NCI-H128 (cell line): ENCODE measurements at regions not wholly inside any gene's neighbourhood (a gene's known extent, or its start where the extent isn't known, plus 50 kb on each side); places are given as distances from the start of the nearest gene placed in this dataset.

ENCODE experiments used
- DNase-seq: peaks from one replicate; lab custom pipeline; 2025; ENCODE audit not compliant: unreplicated experiment; lab: John Stamatoyannopoulos, UW

GRCh38 chr4:11514779-11515419 is 86.2 kb upstream of the HS3ST1 start:
- DNase-seq = no peak

DNA sequence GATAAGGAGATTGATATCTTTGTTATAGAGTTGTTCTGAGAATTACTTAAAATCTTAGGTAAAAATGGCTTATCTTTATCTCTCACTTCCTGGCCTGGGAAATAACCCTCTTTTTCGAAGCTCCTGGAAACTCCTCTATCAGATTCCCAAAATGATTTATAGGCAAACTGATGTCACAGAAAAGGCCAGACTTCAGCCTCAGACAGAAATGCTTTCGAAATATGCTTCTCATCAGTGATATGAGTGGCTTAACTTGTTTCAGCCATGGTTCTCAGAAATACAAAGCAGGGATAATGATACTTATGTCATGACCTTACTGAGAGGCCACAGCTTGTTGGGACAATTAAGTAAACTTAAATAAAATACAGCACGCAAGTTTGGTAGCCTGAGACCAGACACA is 85.3 kb upstream of the HS3ST1 start:
- no peak for DNase-seq

DNA sequence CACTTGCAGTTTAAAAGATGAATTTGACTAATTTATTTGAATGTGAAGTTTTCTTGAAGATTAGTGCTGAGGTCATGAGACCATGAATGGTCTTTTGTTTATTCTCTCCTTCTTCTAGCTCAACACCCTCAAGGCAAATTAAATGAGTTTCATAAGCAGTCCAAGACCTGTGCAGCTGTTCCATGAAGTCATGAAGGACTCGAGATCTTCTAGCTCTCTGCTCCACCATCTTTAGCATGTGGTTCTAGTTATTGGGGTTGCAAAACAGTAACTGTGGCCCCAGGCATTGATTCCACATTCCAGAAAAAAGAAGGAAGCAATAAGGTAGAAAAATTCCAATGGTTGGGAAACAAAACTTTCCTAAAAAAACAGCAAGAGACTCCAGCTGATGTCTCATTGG is 84.2 kb upstream of the HS3ST1 start:
- no peak for DNase-seq

GRCh38 chr4:11511321-11511720 is 82.6 kb upstream of the HS3ST1 start:
- no peak for DNase-seq

GRCh38 chr4:11507920-11508319 is 79.2 kb upstream of the HS3ST1 start:
- no peak for DNase-seq

DNA sequence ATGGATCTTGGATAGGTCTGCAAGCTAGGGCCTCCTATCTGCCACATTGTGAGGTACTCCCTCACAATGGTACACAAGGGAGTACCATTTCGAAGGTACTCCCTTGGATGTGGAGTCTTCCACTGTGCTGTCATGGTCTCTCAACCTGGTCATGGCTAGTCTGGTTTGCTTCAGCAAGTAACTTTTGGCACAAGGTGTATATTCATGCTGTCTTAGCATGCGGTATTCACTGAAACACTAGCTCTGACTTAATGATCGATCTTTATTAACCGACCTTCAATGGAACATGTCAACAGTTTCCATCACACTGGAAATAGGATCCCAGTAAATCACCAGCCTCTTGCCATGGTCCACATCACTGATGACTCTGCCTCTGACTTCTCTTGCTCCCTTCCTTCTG is 77.5 kb upstream of the HS3ST1 start:
- no peak for DNase-seq

- no peak for DNase-seq
These were observed 76.7 kb upstream of the HS3ST1 start for GRCh38 chr4:11505221-11505971.

- no peak for DNase-seq
These were observed 74.5 kb upstream of the HS3ST1 start for GRCh38 chr4:11503166-11503565.

GRCh38 chr4:11497972-11498371 is 69.3 kb upstream of the HS3ST1 start:
- no peak for DNase-seq

DNA sequence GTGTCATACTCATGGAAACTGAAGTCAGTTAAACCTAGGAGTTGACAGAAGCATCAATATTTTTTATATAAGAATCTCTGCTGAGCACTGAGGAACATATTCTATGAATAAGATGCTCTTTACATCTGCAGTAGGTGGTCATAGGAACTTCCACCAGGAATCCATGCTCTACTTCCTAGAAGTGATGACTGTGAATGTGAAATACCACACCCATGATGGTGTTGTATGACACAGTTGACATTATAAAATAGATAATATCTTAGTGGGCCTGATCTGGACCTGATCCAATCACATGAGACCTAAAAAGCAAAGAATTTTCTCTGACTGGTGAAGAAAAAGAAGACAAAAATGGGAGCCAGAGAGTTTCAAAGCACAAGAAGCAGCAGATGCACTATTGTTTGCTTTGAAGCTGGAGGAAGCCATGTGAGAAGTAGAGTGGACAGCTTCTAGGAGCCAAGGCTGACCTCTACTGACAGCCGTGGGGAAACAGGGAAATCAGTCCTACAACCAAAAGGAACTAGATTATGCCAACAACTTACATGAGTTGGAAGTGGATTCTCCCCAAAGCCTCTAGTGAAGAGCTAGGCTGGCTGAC is 68.6 kb upstream of the HS3ST1 start:
- no peak for DNase-seq

DNA sequence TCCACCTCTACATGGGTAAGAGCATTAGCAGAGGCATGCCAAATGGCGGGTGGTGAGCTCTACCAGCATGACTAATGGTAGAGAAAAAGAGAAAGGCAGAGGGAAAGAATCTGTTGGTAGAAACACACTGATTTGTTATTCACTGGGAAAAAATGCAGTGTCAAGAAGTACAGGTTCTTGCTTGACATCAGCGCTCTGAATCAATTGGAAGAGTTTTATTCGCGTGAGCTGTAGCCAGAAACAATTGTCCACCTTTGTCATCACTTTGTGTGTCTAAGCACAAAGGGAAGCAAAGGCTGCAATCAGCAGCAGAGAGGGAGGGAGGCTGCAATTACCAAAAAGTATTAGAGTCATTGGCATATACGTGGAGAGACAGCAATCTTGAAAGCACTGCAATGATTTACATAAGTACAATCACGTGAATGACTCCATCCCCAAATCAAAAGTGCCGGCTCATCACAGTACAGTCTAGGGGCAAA is 67.7 kb upstream of the HS3ST1 start:
- DNase-seq = no peak

GRCh38 chr4:11495818-11496217 is 67.1 kb upstream of the HS3ST1 start:
- no peak for DNase-seq

DNA sequence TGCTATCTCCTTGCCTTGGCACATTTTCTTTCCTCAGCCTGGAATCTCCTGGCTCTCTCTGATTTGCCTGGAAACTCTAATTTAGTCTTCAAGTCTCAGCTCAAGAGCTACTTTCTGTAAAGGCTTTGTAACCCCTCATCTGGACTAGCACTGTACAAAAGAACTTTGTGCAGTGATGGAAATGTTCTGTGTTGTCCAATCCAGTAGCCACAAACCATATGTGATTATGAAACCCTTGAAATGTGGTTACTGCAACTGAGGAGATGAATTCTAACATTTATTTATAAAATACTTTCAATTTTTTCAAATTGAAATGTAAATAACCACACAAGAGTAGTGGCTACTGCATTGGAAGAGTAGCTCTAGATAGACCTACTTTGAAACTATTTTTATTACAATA is 66.6 kb upstream of the HS3ST1 start:
- DNase-seq = no peak

GRCh38 chr4:11494232-11494631 is 65.5 kb upstream of the HS3ST1 start:
- DNase-seq = no peak

- no peak for DNase-seq
These were observed 60.9 kb upstream of the HS3ST1 start for GRCh38 chr4:11489453-11490083.

- DNase-seq = no peak
These were observed 60.2 kb upstream of the HS3ST1 start for GRCh38 chr4:11488657-11489452.

DNA sequence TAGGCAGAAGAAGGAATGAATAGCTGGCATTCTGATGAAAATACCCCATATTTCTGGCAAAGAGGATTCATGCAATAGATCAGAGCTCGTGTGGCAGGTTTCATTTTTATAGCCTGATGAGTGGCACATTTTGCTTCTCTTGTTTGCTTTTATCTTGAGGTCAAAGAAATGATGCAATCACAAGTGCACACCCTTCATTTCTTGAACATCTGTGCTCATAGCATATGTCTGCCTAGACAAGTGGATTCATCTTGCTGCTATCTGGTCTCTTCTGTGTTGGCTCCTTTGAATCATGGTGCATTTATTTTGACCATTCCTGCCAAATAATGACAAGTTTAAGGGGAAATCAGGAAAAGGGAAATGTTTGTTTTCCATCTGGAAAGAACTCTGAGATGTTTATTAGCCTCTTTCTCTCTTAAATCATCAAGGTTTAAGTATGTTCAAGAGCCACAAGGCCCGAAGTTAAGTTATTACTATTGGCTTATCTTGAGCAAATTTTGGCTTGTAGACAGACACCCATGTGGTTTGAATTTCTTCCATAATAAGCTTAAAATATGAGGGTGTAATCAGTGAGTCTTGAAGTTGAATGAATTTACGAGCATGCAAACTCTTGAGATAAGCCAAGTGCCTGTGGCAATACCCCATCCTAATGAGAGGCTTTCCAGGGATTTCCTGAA is 59.3 kb upstream of the HS3ST1 start:
- DNase-seq = no peak

DNA sequence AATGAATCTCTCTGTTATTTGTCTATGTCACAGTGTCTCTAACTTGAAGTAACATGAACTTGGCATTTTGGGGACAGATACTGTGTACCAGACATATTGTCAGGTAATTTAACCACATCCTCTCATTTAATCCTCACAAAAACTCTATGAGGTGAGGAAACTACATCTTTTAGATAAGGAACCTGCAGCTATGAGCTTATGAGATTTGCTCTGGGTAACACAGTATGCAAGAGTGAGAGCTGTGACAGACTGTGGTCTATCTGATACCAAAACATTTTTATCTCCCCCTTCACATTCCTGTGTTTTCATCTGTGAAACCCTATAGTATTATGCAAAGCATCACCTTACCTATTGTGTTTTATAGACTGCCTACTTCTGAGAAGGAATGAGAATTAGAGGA is 58.4 kb upstream of the HS3ST1 start:
- DNase-seq = no peak

GRCh38 chr4:11485926-11486325 is 57.2 kb upstream of the HS3ST1 start:
- no peak for DNase-seq

- DNase-seq = no peak
These were observed 55.8 kb upstream of the HS3ST1 start for GRCh38 chr4:11484531-11484930.

GRCh38 chr4:11483046-11483445 is 54.4 kb upstream of the HS3ST1 start:
- DNase-seq = no peak
